Right cardiac atrium (tissue), 5 donors: ENCODE measurements at regions not wholly inside any gene's neighbourhood (a gene's known extent, or its start where the extent isn't known, plus 50 kb on each side); places are given as distances from the start of the nearest gene placed in this dataset.

Experiments
- ATAC-seq, 2 donors: fragments of 200-7000 bp; cut with Tn5 transposase; one replicate each; pipeline versions ENCODE4 v1.8.0 to v1.9.1; 2020; ENCODE audit warnings: moderate library complexity in 2 of 2, mild to moderate bottlenecking in 1 of 2
- DNase-seq, 3 donors: peaks; one replicate each; pipeline ENCODE4 v3.0.0-alpha.2; 2020
- H3K27ac ChIP-seq: one replicate; pipeline ENCODE4 v1.5.1; 2013; ENCODE audit warnings: mild to moderate bottlenecking, low read length, control low read depth, moderate library complexity
- H3K27me3 ChIP-seq: one replicate; pipeline ENCODE4 v1.6.1; 2013; ENCODE audit not compliant: control insufficient read depth, insufficient read depth
- H3K4me1 ChIP-seq: one replicate; pipeline ENCODE4 v1.6.1; 2013; ENCODE audit warnings: low read length; ENCODE audit not compliant: control insufficient read depth, insufficient read depth
- H3K4me3 ChIP-seq: one replicate; pipeline ENCODE4 v1.5.1; 2013; ENCODE audit warnings: low read length, control low read depth
- H3K9me3 ChIP-seq: one replicate; pipeline ENCODE4 v1.6.1; 2013; ENCODE audit warnings: low read length; ENCODE audit not compliant: control insufficient read depth
- WGBS: extraction: QIAGEN DNeasy Blood & Tissue Kit; methylation state at CpG from one replicate; pipeline ENCODE4 v1.1.7; 2013; 5-methylcytosine and 5-hydroxymethylcytosine counted together
- intact Hi-C, 4 donors: fragments of 100-400 bp; cut with DNase I; formaldehyde crosslinking; loops; one replicate each; pipeline versions ENCODE4 v1.11.0 to v1.14.0; 2022 to 2023
- donor health status: healthy with polysubstance abuse.
- donor health status: DM: no; HTN: yes; CAD: no.
- donor health status: DM: no; HTN: no; CAD: no.
- donor health status: DM: no; HTN: yes; CAD: no; lungs with severe emphysema.
- donor health status: DM: yes; HTN: yes; CAD: no.

- ATAC-seq (no peak), DNase-seq (no peak)
These were observed 699.0 kb downstream of the MAT2B start for GRCh38 chr5:164204338-164204946.

GRCh38 chr5:164206196-164206595 is 700.8 kb downstream of the MAT2B start:
- no peak overlapping the region for H3K27ac ChIP-seq
- intact Hi-C loops, result no loop called here
- no peak overlapping the region for H3K4me3 ChIP-seq
- 90% methylated on average over 2 of the region's 2 CpGs for WGBS
- no peaks in the 10 kb centered on the region for H3K4me1 ChIP-seq
- ATAC-seq (no peak), DNase-seq (no peak)
- H3K9me3 ChIP-seq, result no peaks in the 10 kb centered on the region
- no peaks in the 10 kb centered on the region for H3K27me3 ChIP-seq

More at GRCh38 chr5:164204338-164204946, 699.0 kb downstream of the MAT2B start:
- WGBS, result 68% methylated on average over 4 of the region's 4 CpGs
- Histone ChIP-seq H3K4me1 (no peaks in the 10 kb centered on the region), H3K4me3 (no peak overlapping the region), H3K27ac (no peak overlapping the region), H3K9me3 (no peaks in the 10 kb centered on the region), H3K27me3 (no peaks in the 10 kb centered on the region)
- intact Hi-C loops, result no loop called here

GRCh38 chr5:164207646-164208045 is 702.2 kb downstream of the MAT2B start:
- no peaks in the 10 kb centered on the region for H3K27me3 ChIP-seq
- ATAC-seq (no peak), DNase-seq (no peak)
- no peak overlapping the region for H3K27ac ChIP-seq
- 78% methylated on average over 3 of the region's 3 CpGs for WGBS
- no peaks in the 10 kb centered on the region for H3K9me3 ChIP-seq
- no peak overlapping the region for H3K4me3 ChIP-seq
- intact Hi-C loops, result no loop called here
- no peaks in the 10 kb centered on the region for H3K4me1 ChIP-seq

GRCh38 chr5:164210491-164210890 is 705.1 kb downstream of the MAT2B start:
- intact Hi-C loops, result no loop called here
- no peaks in the 10 kb centered on the region for H3K27me3 ChIP-seq
- no peak overlapping the region for H3K4me3 ChIP-seq
- no peaks in the 10 kb centered on the region for H3K4me1 ChIP-seq
- no peak for DNase-seq
- no peak for ATAC-seq
- 70% methylated on average over 3 of the region's 3 CpGs for WGBS
- no peaks in the 10 kb centered on the region for H3K9me3 ChIP-seq
- no peak overlapping the region for H3K27ac ChIP-seq

- 81% methylated on average over 1 of the region's 1 CpG for WGBS
- Histone ChIP-seq H3K27ac (no peak overlapping the region), H3K9me3 (no peaks in the 10 kb centered on the region), H3K4me1 (no peaks in the 10 kb centered on the region), H3K4me3 (no peak overlapping the region), H3K27me3 (no peaks in the 10 kb centered on the region)
- DNase-seq, result no peak
- intact Hi-C loops, result no loop called here
- ATAC-seq, result no peak
These were observed 709.3 kb downstream of the MAT2B start for GRCh38 chr5:164214698-164215097.

- H3K4me1 ChIP-seq, result no peaks in the 10 kb centered on the region
- no peaks in the 10 kb centered on the region for H3K9me3 ChIP-seq
- WGBS, result 66% methylated on average over 1 of the region's 1 CpG
- H3K4me3 ChIP-seq, result no peak overlapping the region
- no peaks in the 10 kb centered on the region for H3K27me3 ChIP-seq
- intact Hi-C loops, result no loop called here
- H3K27ac ChIP-seq, result no peak overlapping the region
- ATAC-seq (no peak), DNase-seq (no peak)
These were observed 712.0 kb downstream of the MAT2B start for GRCh38 chr5:164217464-164217863.

- Histone ChIP-seq H3K4me3 (no peak overlapping the region), H3K9me3 (no peaks in the 10 kb centered on the region), H3K4me1 (no peaks in the 10 kb centered on the region), H3K27ac (no peak overlapping the region), H3K27me3 (no peaks in the 10 kb centered on the region)
- no peak for DNase-seq
- ATAC-seq, result no peak
- intact Hi-C loops, result no loop called here
These were observed 715.1 kb downstream of the MAT2B start for GRCh38 chr5:164220522-164220921.

- Histone ChIP-seq H3K27ac (no peak overlapping the region), H3K27me3 (no peaks in the 10 kb centered on the region), H3K4me1 (no peaks in the 10 kb centered on the region), H3K4me3 (no peak overlapping the region), H3K9me3 (no peaks in the 10 kb centered on the region)
- 79% methylated on average over 2 of the region's 2 CpGs for WGBS
- intact Hi-C loops, result no loop called here
- DNase-seq, result no peak
- ATAC-seq, result no peak
These were observed 718.8 kb downstream of the MAT2B start for GRCh38 chr5:164224236-164224635.

GRCh38 chr5:164224772-164225171 is 719.4 kb downstream of the MAT2B start:
- H3K4me3 ChIP-seq, result no peak overlapping the region
- no peaks in the 10 kb centered on the region for H3K9me3 ChIP-seq
- 84% methylated on average over 2 of the region's 2 CpGs for WGBS
- no peak overlapping the region for H3K27ac ChIP-seq
- H3K4me1 ChIP-seq, result no peaks in the 10 kb centered on the region
- no peak for DNase-seq
- intact Hi-C loops, result no loop called here
- no peaks in the 10 kb centered on the region for H3K27me3 ChIP-seq
- ATAC-seq, result no peak

GRCh38 chr5:164230341-164230740 is 724.9 kb downstream of the MAT2B start:
- no peak overlapping the region for H3K4me3 ChIP-seq
- ATAC-seq (no peak), DNase-seq (no peak)
- no peaks in the 10 kb centered on the region for H3K4me1 ChIP-seq
- no peak overlapping the region for H3K27ac ChIP-seq
- H3K9me3 ChIP-seq, result no peaks in the 10 kb centered on the region
- H3K27me3 ChIP-seq, result no peaks in the 10 kb centered on the region
- WGBS, result 95% methylated on average over 1 of the region's 1 CpG
- intact Hi-C loops, result no loop called here

- H3K27me3 ChIP-seq, result no peaks in the 10 kb centered on the region
- intact Hi-C loops, result no loop called here
- DNase-seq (no peak), ATAC-seq (no peak)
- H3K9me3 ChIP-seq, result no peaks in the 10 kb centered on the region
- H3K27ac ChIP-seq, result no peak overlapping the region
- H3K4me3 ChIP-seq, result no peak overlapping the region
- no peaks in the 10 kb centered on the region for H3K4me1 ChIP-seq
- WGBS, result 30% methylated on average over 2 of the region's 2 CpGs
These were observed 728.4 kb downstream of the MAT2B start for GRCh38 chr5:164233791-164234190.

GRCh38 chr5:164234321-164234720 is 728.9 kb downstream of the MAT2B start:
- no peak overlapping the region for H3K27ac ChIP-seq
- H3K9me3 ChIP-seq, result no peaks in the 10 kb centered on the region

More at GRCh38 chr5:164234321-164234720, 728.9 kb downstream of the MAT2B start:
- Histone ChIP-seq H3K27me3 (no peaks in the 10 kb centered on the region), H3K4me3 (no peak overlapping the region), H3K4me1 (no peaks in the 10 kb centered on the region)
- ATAC-seq (no peak), DNase-seq (no peak)
- intact Hi-C loops, result no loop called here
